Embryonic facial prominence (tissue), 1 donor: ENCODE measurements at regions not wholly inside any gene's neighbourhood (a gene's known extent, or its start where the extent isn't known, plus 50 kb on each side); places are given as distances from the start of the nearest gene placed in this dataset.

ENCODE experiments used
- DNase-seq: peaks from one replicate; pipeline ENCODE4 v3.0.0-alpha.2; 2016; ENCODE audit errors: extremely low spot score

DNA sequence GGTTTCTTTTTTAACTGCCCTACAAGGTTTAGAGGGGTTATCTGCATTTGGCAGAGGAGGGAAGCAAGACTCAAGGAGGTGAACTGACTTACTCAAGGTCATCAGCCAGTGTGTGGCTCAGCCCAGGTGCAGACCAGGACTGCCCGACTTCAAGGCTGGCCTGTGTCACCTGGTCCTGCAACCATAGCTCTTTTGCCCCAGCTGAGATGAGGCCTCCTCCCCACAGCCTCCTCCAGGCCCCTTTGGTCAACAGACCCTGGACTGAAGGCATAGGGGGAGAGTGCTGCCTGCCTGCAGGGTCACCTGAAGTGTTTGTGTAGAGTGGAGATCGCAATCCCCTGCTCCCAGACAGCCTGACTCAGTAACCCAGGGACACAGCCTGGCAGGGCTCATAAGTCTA lies 168.5 kb upstream of the GLI2 start:
- DNase-seq = no peak

DNA sequence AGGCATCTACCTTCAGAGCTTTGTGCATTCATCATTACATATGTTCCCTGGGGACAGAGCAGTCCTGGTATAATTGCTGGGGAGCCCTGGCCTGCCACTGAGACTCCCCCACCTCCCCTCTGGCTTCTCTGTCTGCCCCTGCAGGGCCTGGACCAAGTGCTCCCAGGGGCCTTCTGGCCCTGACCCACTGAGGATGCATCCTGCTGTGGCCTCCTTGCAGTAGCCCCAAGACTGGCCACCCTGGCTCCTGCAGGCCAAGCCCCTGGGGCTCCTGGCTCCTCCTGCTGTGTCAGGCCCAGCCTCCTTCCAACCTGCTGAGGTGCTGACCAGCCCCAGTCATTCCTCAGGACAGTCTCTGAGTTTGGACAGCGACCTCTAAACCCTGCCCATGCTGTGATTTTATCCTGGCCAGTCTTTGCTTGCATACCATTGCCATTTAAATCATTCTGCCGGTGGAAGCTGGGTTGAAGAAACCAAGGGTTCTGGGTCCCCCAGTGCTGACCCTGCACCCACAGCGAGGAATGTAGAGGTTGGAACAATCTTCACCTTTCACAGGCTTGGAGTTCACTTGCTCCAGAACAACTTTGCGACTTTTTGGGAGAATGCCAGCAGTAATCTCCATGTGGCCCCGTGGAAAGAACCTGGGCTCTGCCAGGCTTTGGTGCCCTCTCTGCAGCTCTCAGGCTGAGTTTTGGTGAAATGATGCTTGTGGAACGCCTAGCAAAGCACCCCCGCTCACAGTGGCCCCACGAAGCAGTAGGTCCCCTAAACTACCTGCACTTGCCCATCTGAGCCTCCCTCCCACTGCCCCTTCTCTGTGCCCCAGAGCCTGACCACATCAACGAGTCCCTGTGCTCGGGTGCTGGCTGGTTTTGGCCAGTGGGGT lies 167.3 kb upstream of the GLI2 start:
- DNase-seq = no peak

DNA sequence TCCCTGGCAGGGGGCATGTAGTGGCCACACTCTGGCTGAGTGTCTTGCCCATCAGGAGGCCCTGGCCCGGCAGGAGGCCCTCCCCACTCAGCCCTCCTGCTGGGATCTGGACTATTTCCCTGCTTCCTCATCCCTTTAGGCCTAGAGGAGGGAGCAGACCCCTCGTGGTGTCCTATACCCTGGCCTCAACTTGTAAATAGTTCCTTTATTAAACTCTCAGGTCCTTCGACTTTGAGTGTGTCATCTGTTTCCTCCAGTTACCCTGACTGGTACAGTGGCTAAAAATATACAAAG lies 166.7 kb upstream of the GLI2 start:
- no peak for DNase-seq

DNA sequence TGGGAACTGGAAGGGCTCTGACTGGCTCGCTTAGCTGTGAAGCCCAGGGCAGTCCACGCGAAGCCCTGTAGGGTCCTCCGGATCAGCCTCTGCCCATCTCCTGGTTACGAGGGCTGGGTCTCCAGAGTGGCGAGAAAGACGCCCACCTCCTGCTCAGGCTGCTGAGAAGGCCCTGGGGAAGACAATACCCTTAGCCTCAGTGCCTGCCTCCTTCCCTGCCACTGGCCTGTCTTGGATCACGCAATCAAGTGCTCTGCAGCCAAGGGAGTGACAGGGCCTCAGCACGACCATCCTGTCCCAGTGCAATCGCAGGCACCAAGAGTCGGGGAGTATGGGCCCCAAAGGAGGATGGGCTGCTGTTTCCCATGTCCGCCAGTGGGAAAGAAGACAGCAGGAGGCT lies 165.7 kb upstream of the GLI2 start:
- DNase-seq = no peak

DNA sequence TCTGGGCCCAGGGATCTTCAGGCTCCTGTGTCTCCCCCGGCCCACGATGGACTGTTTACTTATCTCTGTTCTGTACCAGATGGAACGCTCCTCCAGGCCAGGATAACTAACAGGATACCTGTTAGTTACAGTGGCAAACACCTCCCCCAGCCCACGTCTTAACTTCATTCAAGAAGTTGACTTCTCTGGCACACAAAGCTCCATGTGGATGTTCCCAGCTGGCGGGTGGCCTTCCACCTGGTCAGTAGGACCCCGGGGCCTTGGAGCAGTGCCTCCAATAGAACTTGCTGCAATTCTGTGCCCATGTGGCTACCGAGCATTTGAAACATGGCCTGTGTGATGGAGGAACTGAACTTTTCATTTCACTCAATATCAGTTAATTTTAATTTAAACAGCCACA lies 165.1 kb upstream of the GLI2 start:
- DNase-seq = no peak

DNA sequence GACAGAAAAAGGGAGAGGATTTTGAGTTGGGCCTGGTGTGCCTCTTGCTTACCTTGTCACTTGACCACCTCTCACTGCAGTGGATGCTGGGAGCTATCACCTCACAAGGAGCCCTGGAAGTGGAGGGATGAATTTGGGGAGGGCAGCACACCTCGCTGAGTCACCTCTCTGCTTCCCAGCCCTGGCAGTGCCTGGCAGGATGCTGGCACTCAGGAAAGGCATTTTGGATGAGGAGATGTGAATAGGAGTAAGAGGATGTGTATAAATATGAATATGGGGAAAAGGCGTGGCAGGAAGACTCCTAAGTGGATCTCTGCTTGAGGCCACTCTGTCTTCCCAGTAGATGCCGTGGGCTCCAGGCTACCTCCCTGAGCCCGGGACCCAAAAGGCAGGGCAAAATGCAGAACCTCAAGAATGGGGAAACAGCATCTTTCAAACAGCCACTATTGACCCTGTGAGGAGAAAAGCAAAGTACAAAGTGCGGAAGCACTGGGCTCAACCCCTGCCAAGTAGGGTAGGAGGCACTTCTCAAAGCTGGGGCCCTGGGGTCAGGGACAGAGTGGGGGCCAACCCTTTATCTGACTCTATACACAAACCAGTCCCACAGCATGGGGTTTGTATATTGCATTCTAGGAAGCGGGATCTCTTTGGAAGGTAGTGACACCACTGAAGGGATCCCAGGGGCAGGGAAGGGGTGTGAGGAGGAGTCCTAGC lies 164.5 kb upstream of the GLI2 start:
- no peak for DNase-seq

DNA sequence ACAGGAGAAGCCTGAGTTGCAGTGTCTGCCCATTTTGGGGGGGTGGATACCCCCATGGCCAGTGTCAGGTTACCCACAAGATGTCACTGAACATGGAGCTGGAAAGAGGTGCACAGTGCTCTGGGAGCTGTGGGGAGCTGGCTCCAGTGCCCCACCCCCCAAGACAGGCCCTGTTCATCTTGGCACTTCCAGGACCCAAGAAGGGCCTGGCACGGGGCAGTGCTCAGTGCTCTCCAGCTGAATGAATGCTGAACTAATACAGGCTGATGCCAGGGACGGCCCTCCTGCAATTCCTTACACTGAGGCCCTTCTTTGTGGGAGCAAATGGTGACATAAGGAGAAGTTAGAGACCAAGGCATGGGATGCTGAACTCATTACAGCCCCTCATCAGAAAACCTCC lies 163.4 kb upstream of the GLI2 start:
- DNase-seq = no peak

DNA sequence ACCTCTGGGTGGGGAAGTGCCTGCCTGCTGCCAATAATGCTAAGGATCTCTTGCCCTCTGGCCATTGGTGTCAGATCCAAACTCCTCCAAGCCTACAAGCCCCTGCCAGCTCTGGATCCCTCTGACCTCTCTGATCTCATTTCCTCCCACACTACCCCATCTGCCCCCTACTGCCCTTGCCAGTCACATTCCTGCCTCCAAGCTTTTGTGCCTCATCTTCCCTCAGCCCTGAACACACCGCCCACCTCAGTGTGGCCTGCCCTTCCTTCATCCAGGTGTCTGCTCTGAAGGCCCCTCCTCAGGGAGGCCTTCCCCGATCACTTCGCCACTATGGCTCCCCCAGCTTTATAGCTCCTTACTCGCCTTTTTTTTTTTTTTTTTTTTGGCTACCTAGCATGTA lies 161.0 kb upstream of the GLI2 start:
- DNase-seq = no peak

DNA sequence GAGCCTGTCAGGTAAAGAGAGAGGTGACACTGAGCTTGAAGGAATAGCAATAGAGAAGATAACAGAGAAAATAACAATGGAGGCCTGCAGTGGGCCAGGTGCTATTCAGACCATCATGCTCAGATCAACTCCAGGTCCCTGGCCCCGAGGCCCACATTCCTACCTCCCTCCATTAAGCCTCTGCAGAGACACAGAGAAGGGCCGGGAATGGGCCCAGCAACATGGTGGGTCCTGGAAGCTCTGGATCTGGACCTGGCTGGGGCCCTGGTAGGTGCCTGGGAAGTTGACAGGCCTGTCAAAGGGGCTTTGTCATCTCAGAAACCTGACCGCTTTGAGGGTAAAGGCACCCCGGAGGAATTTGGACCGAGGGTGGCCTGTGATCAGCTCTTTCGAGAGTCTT lies 159.7 kb upstream of the GLI2 start:
- DNase-seq = no peak

DNA sequence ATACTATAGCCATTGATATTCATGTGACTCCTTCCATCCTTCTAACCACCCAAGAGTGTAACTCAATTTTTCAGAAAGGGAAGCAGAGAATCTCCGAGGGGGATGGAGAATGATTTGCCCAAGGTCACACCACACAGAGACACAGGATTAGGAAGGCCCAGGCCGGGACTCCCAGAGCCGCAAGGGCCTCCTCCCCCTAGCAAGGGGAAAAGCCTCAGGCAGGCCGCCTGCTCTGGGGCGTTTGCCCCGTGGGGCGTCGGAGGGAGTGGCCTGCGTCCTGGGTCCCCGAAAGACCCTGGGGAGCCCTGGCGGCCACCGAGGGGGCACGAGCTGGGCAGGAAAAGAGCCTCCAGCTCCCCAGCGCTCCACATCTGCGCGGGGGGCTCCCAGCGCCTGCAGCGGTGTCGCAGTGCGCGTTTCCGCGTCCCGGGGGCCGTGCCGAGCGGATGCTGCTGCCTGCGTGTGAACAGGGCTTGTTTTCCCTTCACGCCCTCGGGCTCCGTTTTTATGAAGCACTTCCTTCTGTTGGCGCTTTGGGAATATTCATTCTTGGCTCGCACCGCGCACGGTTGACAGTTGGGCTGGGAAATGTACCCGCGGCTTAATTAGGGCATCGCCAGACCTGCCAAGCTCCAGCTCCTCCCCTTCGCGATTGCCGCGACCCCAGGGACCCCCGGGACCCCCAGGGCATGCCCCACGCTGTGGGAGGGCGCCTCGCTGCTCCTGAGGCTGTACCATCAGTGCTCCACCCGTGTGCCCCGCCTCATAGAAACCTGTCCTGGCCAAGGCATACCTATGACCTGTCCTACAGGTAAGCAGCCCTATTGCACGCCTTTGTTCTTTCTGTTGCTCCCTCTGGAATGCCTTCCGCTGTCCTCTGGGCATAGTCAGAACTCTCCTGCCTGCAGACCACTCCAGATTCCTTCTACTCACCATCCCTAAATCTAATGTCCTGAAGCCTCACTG lies 158.9 kb upstream of the GLI2 start:
- DNase-seq = no peak

DNA sequence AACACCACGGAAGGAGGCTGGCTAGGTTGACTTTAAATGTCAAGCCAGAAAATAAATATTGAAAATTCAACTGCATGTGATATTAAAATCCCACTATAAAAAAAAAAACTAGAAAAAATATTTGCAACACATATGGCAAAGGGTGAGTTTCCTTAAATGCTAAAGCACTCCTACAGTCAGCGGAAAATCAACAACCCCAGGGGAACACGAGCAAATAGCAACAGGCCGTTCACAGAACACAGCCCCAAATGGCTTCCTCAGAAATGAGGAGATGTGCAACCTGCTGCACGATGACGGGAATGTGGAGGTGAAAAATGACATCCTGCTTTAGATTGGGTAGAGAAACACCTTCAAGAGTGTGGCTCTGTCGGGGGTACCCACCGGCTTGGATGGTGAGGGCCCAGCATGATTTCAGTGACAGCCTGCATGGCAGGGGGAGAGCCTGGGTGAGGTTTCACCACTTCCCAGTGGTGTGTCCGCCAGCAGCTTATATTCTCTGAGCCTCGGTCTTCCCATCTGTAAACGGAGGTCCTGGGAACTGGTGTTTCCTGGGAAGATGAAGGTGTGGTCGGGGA lies 157.9 kb upstream of the GLI2 start:
- DNase-seq = no peak

DNA sequence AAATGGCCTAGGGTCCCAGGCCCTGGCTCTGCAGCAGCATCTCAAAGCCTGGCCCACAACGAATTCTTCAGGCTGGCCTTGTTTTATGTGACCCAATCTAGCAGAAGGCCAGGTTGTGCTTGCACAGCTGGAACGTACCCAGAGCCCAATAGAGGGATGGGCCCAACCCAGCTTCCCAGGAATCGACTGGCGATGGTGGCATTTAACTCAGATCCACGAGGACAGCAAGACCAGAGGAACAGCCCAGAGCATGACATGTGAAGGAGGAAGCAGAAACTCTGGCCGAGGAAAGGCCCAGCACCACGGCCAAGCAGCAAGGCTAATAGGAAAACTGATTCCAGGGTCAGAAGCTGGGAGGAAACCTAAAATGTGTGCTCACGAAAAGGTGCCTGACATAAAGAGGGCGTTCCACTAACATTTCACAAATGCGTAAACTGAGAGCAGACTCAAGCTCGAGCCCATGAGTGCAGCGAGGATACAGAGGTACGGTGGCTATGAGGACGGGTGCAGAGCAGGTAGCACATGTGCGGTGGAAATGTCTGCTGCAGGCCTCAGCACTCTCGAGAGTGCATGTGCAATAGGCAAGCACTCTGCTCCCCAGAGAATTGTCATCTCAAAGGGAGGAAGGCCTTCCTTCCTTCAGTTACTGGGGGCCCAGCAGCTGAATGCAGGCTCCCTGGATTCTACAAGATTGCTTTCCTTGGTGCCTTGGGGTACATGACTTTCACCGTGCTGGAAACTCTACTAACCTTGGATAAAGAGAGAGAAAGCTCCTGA lies 156.9 kb upstream of the GLI2 start:
- DNase-seq = no peak

DNA sequence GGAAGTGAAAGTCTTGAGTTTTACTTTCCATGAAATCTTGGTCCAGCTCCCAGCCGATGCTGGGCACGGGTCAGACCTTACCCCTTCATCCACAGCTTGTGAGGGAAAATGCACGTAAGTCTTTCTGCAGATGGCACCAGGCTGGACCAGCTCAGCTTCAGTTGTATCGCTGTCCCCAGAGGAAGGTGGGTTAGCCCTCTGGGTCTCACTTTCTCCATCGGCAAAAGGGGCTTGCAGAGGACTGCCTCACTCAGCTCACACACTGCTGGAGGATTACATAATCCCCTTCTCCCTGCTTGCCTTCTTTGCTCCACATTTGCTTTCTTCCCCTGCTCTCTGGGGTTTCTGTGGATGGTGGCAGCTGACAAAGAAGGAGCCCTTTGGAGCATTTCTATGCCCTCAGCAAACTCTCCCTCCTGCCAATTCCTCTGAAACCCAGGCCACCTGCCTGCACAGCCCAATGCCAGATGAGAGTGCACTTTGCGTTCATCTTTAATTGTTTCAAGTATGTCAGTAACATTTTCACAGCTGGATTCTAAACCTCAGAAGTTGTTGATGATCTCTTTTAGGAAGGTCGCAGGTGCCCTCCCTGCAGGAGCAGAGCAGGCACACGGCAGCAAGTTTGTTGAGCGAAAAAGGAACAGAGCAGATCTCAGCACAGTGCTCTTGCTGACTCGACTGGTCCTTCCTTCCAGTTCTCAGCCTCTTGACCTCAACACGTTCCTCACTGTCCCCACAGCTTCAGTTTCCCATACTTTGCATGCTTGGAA lies 155.6 kb upstream of the GLI2 start:
- DNase-seq = no peak

DNA sequence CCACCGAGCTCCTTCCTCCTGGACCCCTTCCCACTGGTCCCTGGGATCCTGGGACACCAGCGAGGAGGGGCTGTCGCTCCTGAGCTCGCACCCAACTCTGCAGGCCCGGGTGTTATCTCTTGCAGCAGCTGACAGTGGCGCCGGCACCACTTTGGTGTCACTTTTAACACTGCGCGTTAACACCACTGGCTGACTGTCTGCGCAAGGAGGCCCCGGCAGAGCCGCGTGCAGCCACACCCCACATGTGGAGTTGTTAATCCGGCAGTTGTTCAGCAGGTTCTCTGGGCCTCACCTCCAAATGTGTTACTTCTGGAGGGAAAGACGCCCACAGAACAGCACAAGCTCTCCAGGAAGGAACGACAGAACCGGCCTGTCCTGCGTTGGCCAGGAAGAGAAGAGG lies 155.0 kb upstream of the GLI2 start:
- DNase-seq = no peak

DNA sequence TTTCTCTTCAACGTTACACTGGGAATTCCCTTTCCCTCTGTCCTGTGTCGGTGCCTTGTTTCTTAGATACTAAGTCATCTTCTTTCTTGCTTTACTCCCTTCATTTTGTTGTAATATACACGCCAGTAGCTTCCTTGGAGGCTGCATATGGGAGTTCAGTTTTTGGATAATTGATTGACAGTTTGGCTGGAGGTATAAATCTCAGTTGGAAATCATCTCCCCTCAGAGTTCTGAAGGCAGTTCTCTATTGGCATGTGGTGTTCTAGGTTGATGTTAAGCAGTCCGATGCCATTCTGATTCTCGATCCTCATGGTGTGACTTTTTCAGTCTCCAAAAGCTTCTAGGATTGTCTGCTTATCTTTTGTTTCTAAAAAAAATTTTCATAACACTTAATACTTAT lies 152.5 kb upstream of the GLI2 start:
- no peak for DNase-seq

DNA sequence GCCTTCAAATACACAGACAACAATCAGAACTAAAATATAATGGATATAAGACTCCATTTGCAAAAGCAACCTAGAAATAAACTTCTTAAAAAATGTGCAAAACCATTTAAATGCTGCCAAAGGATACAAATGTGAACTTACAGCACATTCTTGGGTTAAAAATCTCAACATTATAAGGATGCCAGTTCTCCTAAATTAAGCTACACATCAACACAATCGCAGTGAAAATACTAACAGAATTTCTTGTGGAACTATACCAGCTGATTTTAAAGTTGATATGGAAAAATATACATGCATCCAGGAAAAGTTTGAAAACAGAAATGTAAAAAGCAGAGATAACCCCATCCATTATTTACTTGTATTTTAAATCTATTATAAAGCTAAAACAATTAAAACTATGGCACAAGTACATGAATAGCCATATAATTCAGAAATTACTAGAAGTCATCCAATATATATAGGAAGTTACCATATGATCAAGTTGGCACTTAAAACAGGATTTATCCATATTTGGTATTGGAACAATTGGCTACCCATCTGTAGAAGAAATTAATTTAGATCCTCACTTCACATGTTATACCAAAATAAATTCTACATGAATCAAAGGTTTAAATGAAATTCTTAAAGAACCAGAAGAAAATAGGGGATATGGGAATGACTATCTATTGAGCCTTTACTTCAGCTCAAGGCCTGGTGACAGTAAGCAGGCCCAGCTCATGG lies 151.7 kb upstream of the GLI2 start:
- no peak for DNase-seq

DNA sequence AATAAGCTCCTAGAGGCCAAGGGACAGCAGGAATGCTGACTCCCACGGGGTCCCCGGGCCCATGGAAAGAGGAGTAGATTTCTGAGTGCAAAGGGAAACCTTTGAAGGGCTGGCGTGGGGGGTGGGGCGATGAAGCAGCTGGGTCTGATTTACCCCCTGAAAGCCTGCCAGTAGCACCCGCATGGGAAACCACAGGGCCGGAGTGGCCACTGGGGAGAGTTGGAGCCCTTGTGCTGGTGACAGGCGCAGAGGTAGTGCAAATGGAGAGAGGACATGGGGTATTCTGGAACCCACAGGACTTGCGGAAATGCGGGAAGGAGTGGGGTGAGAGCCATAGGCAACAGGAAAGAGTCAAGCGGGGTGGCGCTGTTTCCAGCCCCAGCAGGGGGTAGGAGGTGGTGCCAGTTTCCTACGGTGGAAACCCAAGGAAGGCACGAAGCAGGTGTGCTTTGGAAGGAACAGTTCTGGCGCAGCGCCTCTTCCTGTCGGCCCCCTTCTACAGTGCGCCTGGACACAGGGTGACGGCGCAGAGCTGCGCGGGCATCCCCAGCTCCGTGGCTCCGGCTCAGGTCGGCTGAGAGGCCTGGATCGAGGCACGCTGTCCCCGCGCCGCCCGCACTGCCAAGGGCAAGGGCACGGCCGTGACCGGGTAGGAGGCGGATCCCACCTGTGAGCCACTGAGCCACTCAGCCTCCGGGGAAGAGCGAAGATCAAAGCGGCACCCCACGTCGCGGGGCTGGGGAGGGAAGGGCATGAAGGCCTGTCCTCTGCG lies 149.0 kb upstream of the GLI2 start:
- DNase-seq = no peak

DNA sequence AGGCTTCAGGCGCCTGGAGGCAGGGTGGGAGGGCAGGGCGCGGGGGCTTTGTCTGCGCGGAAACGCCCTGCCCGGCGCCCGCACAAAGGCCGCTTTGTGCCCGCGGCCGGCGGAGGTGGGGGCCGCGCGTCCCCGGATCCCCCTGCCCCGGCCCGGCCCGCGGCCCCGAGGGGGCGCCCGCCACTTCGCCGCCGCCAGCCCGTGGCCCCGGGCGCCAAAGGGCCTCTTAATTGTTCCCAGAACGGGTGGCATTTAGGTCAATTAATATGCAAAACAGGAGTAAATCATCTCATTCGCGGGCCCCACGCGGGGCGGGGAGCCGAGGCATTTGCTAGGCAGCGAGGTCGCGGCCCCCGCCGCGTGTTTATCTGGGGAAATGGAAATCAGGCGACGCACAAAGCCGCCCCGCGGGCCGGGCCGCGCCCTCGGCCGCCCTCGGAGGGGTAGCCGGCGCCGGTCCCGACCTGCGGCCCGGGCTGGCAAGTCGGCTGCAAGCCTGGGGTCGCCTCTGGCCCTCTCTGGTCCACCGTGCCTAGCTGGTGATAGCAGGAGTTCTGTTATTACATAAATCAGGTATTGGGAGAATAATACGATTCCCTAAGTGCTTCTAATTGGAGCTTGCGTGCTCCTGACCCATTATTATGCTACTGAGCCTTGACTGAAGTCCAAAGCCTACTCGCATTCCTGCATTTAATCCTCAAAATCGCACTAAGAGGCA lies 148.2 kb upstream of the GLI2 start:
- no peak for DNase-seq

DNA sequence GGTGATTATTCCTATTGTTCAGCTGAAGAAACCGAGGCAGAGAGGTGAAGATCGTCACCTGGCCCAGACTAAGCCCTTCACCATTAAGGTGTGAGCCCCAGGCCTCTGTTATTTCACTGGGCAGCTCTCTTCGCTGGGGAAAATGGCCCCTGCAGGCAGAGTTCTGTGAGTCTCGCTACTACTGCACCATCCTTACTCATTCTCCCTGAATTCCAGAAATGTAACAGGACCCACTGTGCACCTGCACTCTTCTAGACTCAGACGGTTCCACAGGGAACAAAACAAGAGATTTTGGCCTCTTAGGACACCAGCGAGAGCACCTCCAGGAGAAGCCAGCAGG lies 147.7 kb upstream of the GLI2 start:
- DNase-seq = no peak
